Upper lobe of left lung (tissue), 4 donors: ENCODE measurements at regions not wholly inside any gene's neighbourhood (a gene's known extent, or its start where the extent isn't known, plus 50 kb on each side); places are given as distances from the start of the nearest gene placed in this dataset.

ENCODE experiments used
- CTCF ChIP-seq, 6 experiments: fragments of 450-650 bp in 4 of 6; fragments of 200-600 bp in 2 of 6; sonication (generic) in 2 of 6; IDR thresholded peaks; one replicate each; pipeline ENCODE4 v1.5.1; 2016 to 2019; ENCODE audit warnings: antibody characterized with exemption in 6 of 6
- EP300 ChIP-seq, 4 donors: sonication (generic); formaldehyde crosslinking; IDR thresholded peaks; one replicate each; pipeline ENCODE4 v1.5.1; 2017; ENCODE audit warnings: antibody characterized with exemption in 4 of 4, control low read depth in 2 of 4
- POLR2A ChIP-seq, 4 donors: fragments of 450-650 bp; IDR thresholded peaks; one replicate each; pipeline ENCODE4 v1.5.1; 2016 to 2017; ENCODE audit warnings: antibody characterized with exemption in 4 of 4, mild to moderate bottlenecking in 2 of 4

GRCh38 chr6:66128243-66128642 is 421.2 kb upstream of the EYS start:
- no peak for TF ChIP-seq POLR2A (IDR thresholded peaks at IDR 0.05)
- TF ChIP-seq CTCF (IDR thresholded peaks at IDR 0.05): no peak
- no peak for TF ChIP-seq EP300 (IDR thresholded peaks at IDR 0.05)
